ENCODE measurements at regions not wholly inside any gene's neighbourhood (a gene's known extent, or its start where the extent isn't known, plus 50 kb on each side); places are given as distances from the start of the nearest gene placed in this dataset.

DNA sequence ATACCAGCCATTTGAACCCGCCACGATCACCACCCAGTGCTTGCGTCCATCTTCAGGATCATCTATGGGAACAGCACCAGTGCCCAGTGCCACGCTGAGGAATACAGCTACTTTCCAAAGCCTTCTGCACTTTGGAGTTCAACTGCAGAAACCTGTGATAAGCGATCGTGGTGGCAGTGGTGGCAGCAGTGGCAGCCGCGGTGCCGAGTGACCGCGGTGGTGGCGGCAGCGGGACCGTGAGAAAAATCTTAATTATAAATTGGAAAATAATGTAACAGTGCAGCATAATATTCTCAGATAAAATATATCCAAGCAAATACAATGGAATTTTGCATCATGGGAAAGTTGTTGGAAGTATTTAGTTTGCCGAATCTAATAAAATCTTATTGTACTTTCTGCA, 2270.9 kb downstream of the PCDH9 start:
- H3K4me1 ChIP-seq (ENCODE audit: insufficient read depth, insufficient read length) = no peaks in the 10 kb centered on the region
- no peak for DNase-seq (ENCODE audit: low read depth, low spot score)
- H3K9me3 ChIP-seq (ENCODE audit: insufficient read depth, low read length) = no peaks in the 10 kb centered on the region
- TF ChIP-seq ZNF274 (IDR thresholded peaks at IDR 0.05; ENCODE audit: low read depth, low read length) (no peak), SUZ12 (IDR thresholded peaks at IDR 0.05; ENCODE audit: extremely low read depth, insufficient read depth, insufficient read length) (no peak), YY1 (IDR thresholded peaks at IDR 0.05; ENCODE audit: insufficient read depth, insufficient read length) (no peak)
- H3K9ac ChIP-seq (ENCODE audit: insufficient read length, low read depth) = no peak overlapping the region
- no peaks in the 10 kb centered on the region for H3K27me3 ChIP-seq (ENCODE audit: insufficient read depth, insufficient read length)
- H3K36me3 ChIP-seq (ENCODE audit: insufficient read depth, insufficient read length, low read length) = no peaks in the 10 kb centered on the region
- H3K4me3 ChIP-seq (ENCODE audit: insufficient read length, low read depth) = no peak overlapping the region

DNA sequence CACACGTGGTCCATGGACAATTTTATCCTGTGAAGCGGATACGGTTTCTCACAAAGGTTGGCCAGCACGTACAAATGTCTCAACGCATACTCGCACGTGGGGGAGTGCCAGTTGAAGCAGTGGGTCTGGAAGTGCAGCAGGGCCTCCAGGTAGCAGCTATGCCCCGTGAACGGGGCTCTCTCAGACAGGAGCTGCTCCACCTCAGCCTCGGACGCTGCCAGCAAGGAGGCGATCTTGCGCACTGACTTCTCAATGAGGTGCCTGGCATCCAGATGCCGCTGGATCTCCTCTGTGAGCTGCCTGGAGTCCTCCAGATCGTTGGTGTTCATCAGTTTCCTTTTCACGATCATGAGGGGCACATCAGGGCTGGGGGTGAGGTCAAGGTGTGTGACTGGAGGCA, 2272.0 kb downstream of the PCDH9 start:
- Histone ChIP-seq H3K4me3 (ENCODE audit: insufficient read length, low read depth) (no peak overlapping the region), H3K9me3 (ENCODE audit: insufficient read depth, low read length) (no peaks in the 10 kb centered on the region), H3K27me3 (ENCODE audit: insufficient read depth, insufficient read length) (no peaks in the 10 kb centered on the region), H3K9ac (ENCODE audit: insufficient read length, low read depth) (no peak overlapping the region), H3K4me1 (ENCODE audit: insufficient read depth, insufficient read length) (no peaks in the 10 kb centered on the region), H3K36me3 (ENCODE audit: insufficient read depth, insufficient read length, low read length) (no peaks in the 10 kb centered on the region)
- no peak for DNase-seq (ENCODE audit: low read depth, low spot score)
- TF ChIP-seq SUZ12 (IDR thresholded peaks at IDR 0.05; ENCODE audit: extremely low read depth, insufficient read depth, insufficient read length) (no peak), YY1 (IDR thresholded peaks at IDR 0.05; ENCODE audit: insufficient read depth, insufficient read length) (no peak), ZNF274 (IDR thresholded peaks at IDR 0.05; ENCODE audit: low read depth, low read length) (no peak)

DNA sequence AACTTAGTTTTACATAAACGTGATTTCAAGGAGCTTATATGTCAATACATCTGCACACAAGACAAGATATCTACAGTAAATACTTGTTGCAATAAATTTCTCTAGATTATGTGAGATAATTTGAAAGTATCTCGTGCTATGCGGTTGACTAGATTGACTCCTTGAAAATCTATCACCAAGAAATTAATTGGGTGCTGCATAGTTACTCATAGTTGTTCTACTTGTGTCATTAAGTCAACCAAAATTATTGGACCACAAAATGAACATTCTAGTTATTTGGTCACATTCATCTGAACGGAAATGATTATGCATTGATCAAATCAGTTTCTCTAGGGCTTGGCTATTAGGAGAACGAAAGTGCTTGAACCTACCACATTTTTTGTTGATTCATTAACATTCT, 2291.5 kb downstream of the PCDH9 start:
- no peaks in the 10 kb centered on the region for H3K27me3 ChIP-seq (ENCODE audit: insufficient read depth, insufficient read length)
- H3K4me1 ChIP-seq (ENCODE audit: insufficient read depth, insufficient read length) = no peaks in the 10 kb centered on the region
- no peak for DNase-seq (ENCODE audit: low read depth, low spot score)
- no peak overlapping the region for H3K4me3 ChIP-seq (ENCODE audit: insufficient read length, low read depth)
- H3K9ac ChIP-seq (ENCODE audit: insufficient read length, low read depth) = no peak overlapping the region
- TF ChIP-seq YY1 (IDR thresholded peaks at IDR 0.05; ENCODE audit: insufficient read depth, insufficient read length) (no peak), ZNF274 (IDR thresholded peaks at IDR 0.05; ENCODE audit: low read depth, low read length) (no peak), SUZ12 (IDR thresholded peaks at IDR 0.05; ENCODE audit: extremely low read depth, insufficient read depth, insufficient read length) (no peak)
- no peaks in the 10 kb centered on the region for H3K9me3 ChIP-seq (ENCODE audit: insufficient read depth, low read length)
- no peaks in the 10 kb centered on the region for H3K36me3 ChIP-seq (ENCODE audit: insufficient read depth, insufficient read length, low read length)

DNA sequence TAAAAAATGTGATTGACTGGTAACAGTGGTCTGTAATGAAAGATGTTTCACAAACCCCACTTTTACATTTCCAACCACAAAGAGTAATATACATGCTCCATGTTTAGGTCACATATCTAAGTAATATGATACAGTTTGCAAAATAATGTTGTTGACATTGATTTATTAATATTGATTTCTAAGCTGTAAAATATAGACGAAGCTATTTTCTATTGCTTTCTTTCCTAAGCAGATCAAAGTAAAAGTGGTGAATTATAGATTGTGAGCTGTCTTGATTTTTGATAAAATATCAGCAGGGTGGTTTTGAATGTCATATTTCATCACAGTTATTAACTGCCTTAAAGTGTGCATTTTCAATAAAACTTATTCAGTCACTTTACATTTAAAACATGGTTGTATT, 2292.8 kb downstream of the PCDH9 start:
- H3K4me3 ChIP-seq (ENCODE audit: insufficient read length, low read depth) = no peak overlapping the region
- H3K9me3 ChIP-seq (ENCODE audit: insufficient read depth, low read length) = no peaks in the 10 kb centered on the region
- H3K9ac ChIP-seq (ENCODE audit: insufficient read length, low read depth) = no peak overlapping the region
- H3K36me3 ChIP-seq (ENCODE audit: insufficient read depth, insufficient read length, low read length) = no peaks in the 10 kb centered on the region
- DNase-seq (ENCODE audit: low read depth, low spot score) = no peak
- H3K4me1 ChIP-seq (ENCODE audit: insufficient read depth, insufficient read length) = no peaks in the 10 kb centered on the region
- TF ChIP-seq YY1 (IDR thresholded peaks at IDR 0.05; ENCODE audit: insufficient read depth, insufficient read length) (no peak), ZNF274 (IDR thresholded peaks at IDR 0.05; ENCODE audit: low read depth, low read length) (no peak), SUZ12 (IDR thresholded peaks at IDR 0.05; ENCODE audit: extremely low read depth, insufficient read depth, insufficient read length) (no peak)
- H3K27me3 ChIP-seq (ENCODE audit: insufficient read depth, insufficient read length) = no peaks in the 10 kb centered on the region

DNA sequence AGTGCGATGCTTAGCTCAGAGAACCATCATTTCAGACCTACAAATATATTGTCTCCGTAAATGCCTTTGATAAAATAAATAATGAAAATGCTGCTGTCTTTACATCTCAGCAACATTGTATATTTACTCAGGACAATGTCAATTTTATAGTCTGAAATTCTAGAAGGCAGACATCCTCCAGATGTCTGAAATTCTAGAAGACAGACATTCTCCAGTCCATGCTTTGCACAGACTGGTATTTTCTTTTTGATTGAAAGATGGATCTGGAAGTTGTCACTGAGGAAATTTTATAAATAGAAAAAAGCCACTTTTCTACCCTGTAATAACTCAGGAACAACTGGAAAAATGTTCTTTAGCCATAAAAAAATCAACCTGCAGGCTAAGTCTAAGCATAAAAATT, 2293.3 kb downstream of the PCDH9 start:
- no peak overlapping the region for H3K9ac ChIP-seq (ENCODE audit: insufficient read length, low read depth)

DNA sequence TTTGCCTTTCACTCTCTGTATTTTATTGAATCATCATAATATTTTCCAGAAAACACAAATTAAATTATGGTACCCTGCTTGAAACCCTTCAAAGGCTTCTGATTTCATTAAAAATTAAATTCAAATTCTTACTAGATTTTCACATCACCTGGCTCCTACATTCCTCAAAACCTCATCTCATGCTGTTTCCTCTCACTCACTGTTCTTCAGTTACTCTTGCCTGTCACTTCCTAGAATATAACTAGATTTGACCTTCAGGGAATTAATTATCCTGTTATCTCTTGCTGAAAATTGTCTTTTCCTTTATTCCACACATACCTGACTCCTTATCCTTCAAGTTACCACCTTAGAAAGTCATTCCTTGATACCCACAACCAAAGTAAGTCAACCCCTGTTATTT, 2294.7 kb downstream of the PCDH9 start:
- Histone ChIP-seq H3K4me1 (ENCODE audit: insufficient read depth, insufficient read length) (no peaks in the 10 kb centered on the region), H3K9ac (ENCODE audit: insufficient read length, low read depth) (no peak overlapping the region), H3K9me3 (ENCODE audit: insufficient read depth, low read length) (no peaks in the 10 kb centered on the region), H3K36me3 (ENCODE audit: insufficient read depth, insufficient read length, low read length) (no peaks in the 10 kb centered on the region), H3K27me3 (ENCODE audit: insufficient read depth, insufficient read length) (no peaks in the 10 kb centered on the region), H3K4me3 (ENCODE audit: insufficient read length, low read depth) (no peak overlapping the region)
- no peak for TF ChIP-seq ZNF274 (IDR thresholded peaks at IDR 0.05; ENCODE audit: low read depth, low read length)
- no peak for TF ChIP-seq YY1 (IDR thresholded peaks at IDR 0.05; ENCODE audit: insufficient read depth, insufficient read length)
- no peak for TF ChIP-seq SUZ12 (IDR thresholded peaks at IDR 0.05; ENCODE audit: extremely low read depth, insufficient read depth, insufficient read length)
- no peak for DNase-seq (ENCODE audit: low read depth, low spot score)

More for the DNA sequence above, 2293.3 kb downstream of the PCDH9 start:
- Histone ChIP-seq H3K27me3 (ENCODE audit: insufficient read depth, insufficient read length) (no peaks in the 10 kb centered on the region), H3K36me3 (ENCODE audit: insufficient read depth, insufficient read length, low read length) (no peaks in the 10 kb centered on the region), H3K9me3 (ENCODE audit: insufficient read depth, low read length) (no peaks in the 10 kb centered on the region), H3K4me1 (ENCODE audit: insufficient read depth, insufficient read length) (no peaks in the 10 kb centered on the region), H3K4me3 (ENCODE audit: insufficient read length, low read depth) (no peak overlapping the region)
- DNase-seq (ENCODE audit: low read depth, low spot score) = no peak
- TF ChIP-seq SUZ12 (IDR thresholded peaks at IDR 0.05; ENCODE audit: extremely low read depth, insufficient read depth, insufficient read length) (no peak), ZNF274 (IDR thresholded peaks at IDR 0.05; ENCODE audit: low read depth, low read length) (no peak), YY1 (IDR thresholded peaks at IDR 0.05; ENCODE audit: insufficient read depth, insufficient read length) (no peak)

DNA sequence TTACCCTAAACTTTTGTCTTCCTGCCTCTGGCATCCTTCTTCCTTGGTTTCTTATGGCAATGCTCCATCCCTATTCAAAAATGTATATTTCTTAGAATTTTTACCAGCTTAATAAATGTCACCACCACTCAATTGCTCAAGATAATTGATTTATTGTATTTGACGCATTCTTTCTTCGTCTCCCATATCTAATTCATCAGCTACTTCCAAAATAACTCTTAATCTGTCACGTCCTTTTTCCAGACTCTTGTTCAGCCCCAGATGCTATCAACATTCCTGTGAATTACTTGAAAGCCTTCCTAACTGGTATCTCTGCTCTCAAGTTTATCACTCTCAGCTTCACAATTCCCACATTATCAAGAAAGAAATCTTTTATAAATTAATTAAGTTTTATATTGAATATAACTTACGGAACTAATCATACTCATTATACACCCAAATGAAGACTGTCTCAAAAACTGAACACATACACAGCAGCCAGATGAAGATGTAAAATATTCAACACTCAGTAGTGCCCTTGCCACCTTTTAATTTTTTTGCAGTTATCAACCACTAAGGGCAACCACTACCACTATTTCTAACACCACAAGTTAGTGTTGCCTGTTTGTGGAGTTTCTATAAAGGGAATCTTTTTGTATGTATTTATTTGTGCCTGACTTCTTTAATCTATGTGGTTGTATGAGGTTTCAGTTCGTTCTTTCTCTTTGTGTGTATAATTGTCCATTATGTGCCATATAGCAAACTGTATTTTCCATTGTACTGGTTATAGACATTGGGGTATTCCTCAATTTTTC, 2295.4 kb downstream of the PCDH9 start:
- no peak overlapping the region for H3K9ac ChIP-seq (ENCODE audit: insufficient read length, low read depth)
- no peaks in the 10 kb centered on the region for H3K36me3 ChIP-seq (ENCODE audit: insufficient read depth, insufficient read length, low read length)
- no peaks in the 10 kb centered on the region for H3K4me1 ChIP-seq (ENCODE audit: insufficient read depth, insufficient read length)
- H3K9me3 ChIP-seq (ENCODE audit: insufficient read depth, low read length) = no peaks in the 10 kb centered on the region
- DNase-seq (ENCODE audit: low read depth, low spot score) = no peak
- TF ChIP-seq ZNF274 (IDR thresholded peaks at IDR 0.05; ENCODE audit: low read depth, low read length) (no peak), YY1 (IDR thresholded peaks at IDR 0.05; ENCODE audit: insufficient read depth, insufficient read length) (no peak), SUZ12 (IDR thresholded peaks at IDR 0.05; ENCODE audit: extremely low read depth, insufficient read depth, insufficient read length) (no peak)
- H3K4me3 ChIP-seq (ENCODE audit: insufficient read length, low read depth) = no peak overlapping the region
- no peaks in the 10 kb centered on the region for H3K27me3 ChIP-seq (ENCODE audit: insufficient read depth, insufficient read length)
